H1 (cell line): ENCODE measurements at regions not wholly inside any gene's neighbourhood (a gene's known extent, or its start where the extent isn't known, plus 50 kb on each side); places are given as distances from the start of the nearest gene placed in this dataset.

Experiments
- SAP30 ChIP-seq: fragments of 300-600 bp; sonication (generic); IDR thresholded peaks from 2 replicates; pipeline ENCODE4 v1.7.1; 2012; ENCODE audit warnings: low read length, moderate library complexity, mild to moderate bottlenecking, inconsistent platforms; ENCODE audit not compliant: insufficient read depth, insufficient replicate concordance
- TF ChIP-seq, protein P1 (sequence below): fragments of 300-600 bp; sonication (generic); IDR thresholded peaks from 2 replicates; pipeline ENCODE4 v1.7.1; 2012; ENCODE audit warnings: low read length, moderate library complexity, mild to moderate bottlenecking, inconsistent platforms; ENCODE audit not compliant: insufficient replicate concordance

DNA sequence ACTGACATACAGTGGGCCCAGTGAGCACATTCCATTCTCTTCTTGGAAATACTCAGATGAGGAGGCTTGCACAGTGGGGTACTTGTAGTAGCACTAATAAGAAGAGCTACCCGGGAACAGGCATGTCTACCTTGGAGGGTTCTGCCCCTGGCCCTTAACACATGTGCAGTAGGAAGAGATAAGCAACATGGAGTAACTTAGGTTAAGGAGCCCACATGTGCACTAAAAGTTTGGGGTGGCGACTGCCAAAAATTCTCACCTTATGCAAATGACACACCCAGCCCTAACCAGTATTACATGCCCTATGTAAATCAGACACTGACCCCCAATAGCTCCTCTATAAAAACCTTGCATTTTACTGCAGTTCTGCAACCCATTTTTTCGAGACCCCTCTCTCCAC, 1313.3 kb downstream of the KCNT2 start (continued):
- TF ChIP-seq, protein P1, sequence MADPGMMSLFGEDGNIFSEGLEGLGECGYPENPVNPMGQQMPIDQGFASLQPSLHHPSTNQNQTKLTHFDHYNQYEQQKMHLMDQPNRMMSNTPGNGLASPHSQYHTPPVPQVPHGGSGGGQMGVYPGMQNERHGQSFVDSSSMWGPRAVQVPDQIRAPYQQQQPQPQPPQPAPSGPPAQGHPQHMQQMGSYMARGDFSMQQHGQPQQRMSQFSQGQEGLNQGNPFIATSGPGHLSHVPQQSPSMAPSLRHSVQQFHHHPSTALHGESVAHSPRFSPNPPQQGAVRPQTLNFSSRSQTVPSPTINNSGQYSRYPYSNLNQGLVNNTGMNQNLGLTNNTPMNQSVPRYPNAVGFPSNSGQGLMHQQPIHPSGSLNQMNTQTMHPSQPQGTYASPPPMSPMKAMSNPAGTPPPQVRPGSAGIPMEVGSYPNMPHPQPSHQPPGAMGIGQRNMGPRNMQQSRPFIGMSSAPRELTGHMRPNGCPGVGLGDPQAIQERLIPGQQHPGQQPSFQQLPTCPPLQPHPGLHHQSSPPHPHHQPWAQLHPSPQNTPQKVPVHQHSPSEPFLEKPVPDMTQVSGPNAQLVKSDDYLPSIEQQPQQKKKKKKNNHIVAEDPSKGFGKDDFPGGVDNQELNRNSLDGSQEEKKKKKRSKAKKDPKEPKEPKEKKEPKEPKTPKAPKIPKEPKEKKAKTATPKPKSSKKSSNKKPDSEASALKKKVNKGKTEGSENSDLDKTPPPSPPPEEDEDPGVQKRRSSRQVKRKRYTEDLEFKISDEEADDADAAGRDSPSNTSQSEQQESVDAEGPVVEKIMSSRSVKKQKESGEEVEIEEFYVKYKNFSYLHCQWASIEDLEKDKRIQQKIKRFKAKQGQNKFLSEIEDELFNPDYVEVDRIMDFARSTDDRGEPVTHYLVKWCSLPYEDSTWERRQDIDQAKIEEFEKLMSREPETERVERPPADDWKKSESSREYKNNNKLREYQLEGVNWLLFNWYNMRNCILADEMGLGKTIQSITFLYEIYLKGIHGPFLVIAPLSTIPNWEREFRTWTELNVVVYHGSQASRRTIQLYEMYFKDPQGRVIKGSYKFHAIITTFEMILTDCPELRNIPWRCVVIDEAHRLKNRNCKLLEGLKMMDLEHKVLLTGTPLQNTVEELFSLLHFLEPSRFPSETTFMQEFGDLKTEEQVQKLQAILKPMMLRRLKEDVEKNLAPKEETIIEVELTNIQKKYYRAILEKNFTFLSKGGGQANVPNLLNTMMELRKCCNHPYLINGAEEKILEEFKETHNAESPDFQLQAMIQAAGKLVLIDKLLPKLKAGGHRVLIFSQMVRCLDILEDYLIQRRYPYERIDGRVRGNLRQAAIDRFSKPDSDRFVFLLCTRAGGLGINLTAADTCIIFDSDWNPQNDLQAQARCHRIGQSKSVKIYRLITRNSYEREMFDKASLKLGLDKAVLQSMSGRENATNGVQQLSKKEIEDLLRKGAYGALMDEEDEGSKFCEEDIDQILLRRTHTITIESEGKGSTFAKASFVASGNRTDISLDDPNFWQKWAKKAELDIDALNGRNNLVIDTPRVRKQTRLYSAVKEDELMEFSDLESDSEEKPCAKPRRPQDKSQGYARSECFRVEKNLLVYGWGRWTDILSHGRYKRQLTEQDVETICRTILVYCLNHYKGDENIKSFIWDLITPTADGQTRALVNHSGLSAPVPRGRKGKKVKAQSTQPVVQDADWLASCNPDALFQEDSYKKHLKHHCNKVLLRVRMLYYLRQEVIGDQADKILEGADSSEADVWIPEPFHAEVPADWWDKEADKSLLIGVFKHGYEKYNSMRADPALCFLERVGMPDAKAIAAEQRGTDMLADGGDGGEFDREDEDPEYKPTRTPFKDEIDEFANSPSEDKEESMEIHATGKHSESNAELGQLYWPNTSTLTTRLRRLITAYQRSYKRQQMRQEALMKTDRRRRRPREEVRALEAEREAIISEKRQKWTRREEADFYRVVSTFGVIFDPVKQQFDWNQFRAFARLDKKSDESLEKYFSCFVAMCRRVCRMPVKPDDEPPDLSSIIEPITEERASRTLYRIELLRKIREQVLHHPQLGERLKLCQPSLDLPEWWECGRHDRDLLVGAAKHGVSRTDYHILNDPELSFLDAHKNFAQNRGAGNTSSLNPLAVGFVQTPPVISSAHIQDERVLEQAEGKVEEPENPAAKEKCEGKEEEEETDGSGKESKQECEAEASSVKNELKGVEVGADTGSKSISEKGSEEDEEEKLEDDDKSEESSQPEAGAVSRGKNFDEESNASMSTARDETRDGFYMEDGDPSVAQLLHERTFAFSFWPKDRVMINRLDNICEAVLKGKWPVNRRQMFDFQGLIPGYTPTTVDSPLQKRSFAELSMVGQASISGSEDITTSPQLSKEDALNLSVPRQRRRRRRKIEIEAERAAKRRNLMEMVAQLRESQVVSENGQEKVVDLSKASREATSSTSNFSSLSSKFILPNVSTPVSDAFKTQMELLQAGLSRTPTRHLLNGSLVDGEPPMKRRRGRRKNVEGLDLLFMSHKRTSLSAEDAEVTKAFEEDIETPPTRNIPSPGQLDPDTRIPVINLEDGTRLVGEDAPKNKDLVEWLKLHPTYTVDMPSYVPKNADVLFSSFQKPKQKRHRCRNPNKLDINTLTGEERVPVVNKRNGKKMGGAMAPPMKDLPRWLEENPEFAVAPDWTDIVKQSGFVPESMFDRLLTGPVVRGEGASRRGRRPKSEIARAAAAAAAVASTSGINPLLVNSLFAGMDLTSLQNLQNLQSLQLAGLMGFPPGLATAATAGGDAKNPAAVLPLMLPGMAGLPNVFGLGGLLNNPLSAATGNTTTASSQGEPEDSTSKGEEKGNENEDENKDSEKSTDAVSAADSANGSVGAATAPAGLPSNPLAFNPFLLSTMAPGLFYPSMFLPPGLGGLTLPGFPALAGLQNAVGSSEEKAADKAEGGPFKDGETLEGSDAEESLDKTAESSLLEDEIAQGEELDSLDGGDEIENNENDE: no peak
- TF ChIP-seq SAP30: no peak
